HUES6 (cell line): ENCODE measurements at regions not wholly inside any gene's neighbourhood (a gene's known extent, or its start where the extent isn't known, plus 50 kb on each side); places are given as distances from the start of the nearest gene placed in this dataset.
"Not testable (repeated sequence)": the region's sequence is repeated elsewhere in the genome, so short reads cannot be mapped to it uniquely, and the experiment has no call there.

Source experiments
- H3K27ac ChIP-seq: 2 replicates; pipeline ENCODE4 v1.7.0; 2013; ENCODE audit warnings: low read depth, mild to moderate bottlenecking, low read length, inconsistent platforms
- H3K27me3 ChIP-seq: 2 replicates; pipeline ENCODE4 v1.6.1; 2013; ENCODE audit warnings: low read length; ENCODE audit not compliant: control insufficient read depth, insufficient read depth
- H3K36me3 ChIP-seq: 2 replicates; pipeline ENCODE4 v1.6.1; 2013; ENCODE audit warnings: low read length; ENCODE audit not compliant: control insufficient read depth, insufficient read depth
- H3K4me1 ChIP-seq: 2 replicates; pipeline ENCODE4 v1.6.1; 2013; ENCODE audit warnings: low read length; ENCODE audit not compliant: control insufficient read depth, insufficient read depth
- H3K4me3 ChIP-seq: 2 replicates; pipeline ENCODE4 v1.5.1; 2013; ENCODE audit warnings: low read depth, low read length
- H3K9ac ChIP-seq: one replicate; pipeline ENCODE4 v1.6.1; 2013; ENCODE audit warnings: mild to moderate bottlenecking, low read length
- H3K9me3 ChIP-seq: 2 replicates; pipeline ENCODE4 v1.6.1; 2013; ENCODE audit warnings: low read depth, low read length; ENCODE audit not compliant: control insufficient read depth, insufficient read depth

- H3K9me3 ChIP-seq, H3K36me3 ChIP-seq, H3K4me3 ChIP-seq, H3K27ac ChIP-seq, H3K27me3 ChIP-seq, H3K9ac ChIP-seq, H3K4me1 ChIP-seq: not testable (repeated sequence)
These were observed 186.9 kb downstream of the IGLL1 start for GRCh38 chr22:23393199-23393598.

GRCh38 chr22:23392420-23393121 lies 187.5 kb downstream of the IGLL1 start:
- Histone ChIP-seq H3K27ac (no peak overlapping the region), H3K9ac (no peak overlapping the region), H3K27me3 (no peaks in the 10 kb centered on the region; the same call in 1 of the 2 replicates), H3K36me3 (no peaks in the 10 kb centered on the region; the same call in 1 of the 2 replicates), H3K4me3 (no peak overlapping the region), H3K4me1 (peaks cover 4% of the 10 kb centered on the region; the same call in 1 of the 2 replicates), H3K9me3 (no peaks in the 10 kb centered on the region)

- no peak overlapping the region for H3K27ac ChIP-seq
- H3K4me3 ChIP-seq, result no peak overlapping the region
These were observed 189.1 kb downstream of the IGLL1 start for GRCh38 chr22:23391022-23391421.

GRCh38 chr22:23389271-23390071 lies 190.6 kb downstream of the IGLL1 start:
- Histone ChIP-seq H3K9ac (no peak overlapping the region), H3K27ac (no peak overlapping the region), H3K4me1 (peaks cover 4% of the 10 kb centered on the region; the same call in 1 of the 2 replicates), H3K4me3 (no peak overlapping the region), H3K36me3 (no peaks in the 10 kb centered on the region), H3K27me3 (no peaks in the 10 kb centered on the region; the same call in 1 of the 2 replicates), H3K9me3 (no peaks in the 10 kb centered on the region)

More at GRCh38 chr22:23391022-23391421, 189.1 kb downstream of the IGLL1 start:
- no peaks in the 10 kb centered on the region for H3K36me3 ChIP-seq
- H3K27me3 ChIP-seq, result no peaks in the 10 kb centered on the region; the same call in 1 of the 2 replicates
- peaks cover 4% of the 10 kb centered on the region; the same call in 1 of the 2 replicates for H3K4me1 ChIP-seq
- H3K9ac ChIP-seq, result no peak overlapping the region
- no peaks in the 10 kb centered on the region for H3K9me3 ChIP-seq

GRCh38 chr22:23388517-23388890 lies 191.6 kb downstream of the IGLL1 start:
- no peaks in the 10 kb centered on the region for H3K36me3 ChIP-seq
- no peak overlapping the region for H3K9ac ChIP-seq

GRCh38 chr22:23387827-23388516 lies 192.1 kb downstream of the IGLL1 start:
- no peaks in the 10 kb centered on the region for H3K9me3 ChIP-seq
- peaks cover 14% of the 10 kb centered on the region for H3K4me1 ChIP-seq
- H3K36me3 ChIP-seq, result no peaks in the 10 kb centered on the region
- no peaks in the 10 kb centered on the region; the same call in 1 of the 2 replicates for H3K27me3 ChIP-seq
- no peak overlapping the region for H3K9ac ChIP-seq
- H3K4me3 ChIP-seq, result no peak overlapping the region
- H3K27ac ChIP-seq, result no peak overlapping the region

More at GRCh38 chr22:23388517-23388890, 191.6 kb downstream of the IGLL1 start:
- no peak overlapping the region for H3K27ac ChIP-seq
- no peaks in the 10 kb centered on the region for H3K9me3 ChIP-seq
- peaks cover 13% of the 10 kb centered on the region for H3K4me1 ChIP-seq
- no peak overlapping the region for H3K4me3 ChIP-seq
- no peaks in the 10 kb centered on the region; the same call in 1 of the 2 replicates for H3K27me3 ChIP-seq

GRCh38 chr22:23386822-23387580 lies 193.1 kb downstream of the IGLL1 start:
- H3K27me3 ChIP-seq, result peaks cover 1% of the 10 kb centered on the region; the same call in 1 of the 2 replicates
- H3K27ac ChIP-seq, result no peak overlapping the region
- no peak overlapping the region for H3K9ac ChIP-seq
- peaks cover 14% of the 10 kb centered on the region for H3K4me1 ChIP-seq
- no peaks in the 10 kb centered on the region for H3K36me3 ChIP-seq
- no peak overlapping the region for H3K4me3 ChIP-seq
- no peaks in the 10 kb centered on the region for H3K9me3 ChIP-seq

- H3K4me1 ChIP-seq, result peaks cover 14% of the 10 kb centered on the region
- H3K9ac ChIP-seq, result no peak overlapping the region
- no peak overlapping the region for H3K4me3 ChIP-seq
- no peak overlapping the region for H3K27ac ChIP-seq
- H3K9me3 ChIP-seq, result no peaks in the 10 kb centered on the region
- H3K36me3 ChIP-seq, result no peaks in the 10 kb centered on the region
- peaks cover 7% of the 10 kb centered on the region; the same call in 1 of the 2 replicates for H3K27me3 ChIP-seq
These were observed 194.1 kb downstream of the IGLL1 start for GRCh38 chr22:23385678-23386631.

- H3K27ac ChIP-seq, result no peak overlapping the region
- no peak overlapping the region for H3K9ac ChIP-seq
These were observed 195.0 kb downstream of the IGLL1 start for GRCh38 chr22:23384923-23385677.

More at GRCh38 chr22:23384923-23385677, 195.0 kb downstream of the IGLL1 start:
- Histone ChIP-seq H3K36me3 (no peaks in the 10 kb centered on the region), H3K27me3 (peaks cover 10% of the 10 kb centered on the region), H3K4me1 (peaks cover 14% of the 10 kb centered on the region), H3K4me3 (no peak overlapping the region), H3K9me3 (no peaks in the 10 kb centered on the region)
